ENCODE measurements at regions not wholly inside any gene's neighbourhood (a gene's known extent, or its start where the extent isn't known, plus 50 kb on each side); places are given as distances from the start of the nearest gene placed in this dataset.

GRCh38 chr3:148191966-148192365 lies 505.7 kb upstream of the AGTR1 start (continued):
- TF ChIP-seq, protein P1, sequence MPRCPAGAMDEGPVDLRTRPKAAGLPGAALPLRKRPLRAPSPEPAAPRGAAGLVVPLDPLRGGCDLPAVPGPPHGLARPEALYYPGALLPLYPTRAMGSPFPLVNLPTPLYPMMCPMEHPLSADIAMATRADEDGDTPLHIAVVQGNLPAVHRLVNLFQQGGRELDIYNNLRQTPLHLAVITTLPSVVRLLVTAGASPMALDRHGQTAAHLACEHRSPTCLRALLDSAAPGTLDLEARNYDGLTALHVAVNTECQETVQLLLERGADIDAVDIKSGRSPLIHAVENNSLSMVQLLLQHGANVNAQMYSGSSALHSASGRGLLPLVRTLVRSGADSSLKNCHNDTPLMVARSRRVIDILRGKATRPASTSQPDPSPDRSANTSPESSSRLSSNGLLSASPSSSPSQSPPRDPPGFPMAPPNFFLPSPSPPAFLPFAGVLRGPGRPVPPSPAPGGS (IDR thresholded peaks at IDR 0.05; ENCODE audit: borderline replicate concordance, insufficient read depth, low read depth, low read length, poor library complexity, severe bottlenecking), result no peak
- TF ChIP-seq SUZ12 (IDR thresholded peaks at IDR 0.05; ENCODE audit: unreplicated experiment) (no peak), PAX8 (IDR thresholded peaks at IDR 0.05) (no peak), E2F8 (IDR thresholded peaks at IDR 0.05; ENCODE audit: low read depth, partially characterized antibody) (no peak), IKZF1 (conservative IDR thresholded peaks at IDR 0.05) (no peak), NFYA (IDR thresholded peaks at IDR 0.05; ENCODE audit: borderline replicate concordance, low read depth, low read length) (no peak)

- no peaks in the 10 kb centered on the region for H3K36me3 ChIP-seq (ENCODE audit: control insufficient read depth in 2 of 2, insufficient read depth in 2 of 2, low read length in 1 of 2)
- FAIRE-seq (no peak), DNase-seq (ENCODE audit: low read depth, low spot score) (no peak), ATAC-seq (no peak)
- SMC1A ChIA-PET (ENCODE audit: uncharacterized antibody, unreplicated experiment), result no interaction called here
- no peak overlapping the region for H3K4me2 ChIP-seq (ENCODE audit: control insufficient read depth, insufficient read depth)
- H3K4me3 ChIP-seq, result no peak overlapping the region
- H2AFZ ChIP-seq (ENCODE audit: control insufficient read depth, low read depth, low read length), result no peak overlapping the region
- in situ Hi-C loops (cut with MboI) (no loop called here), intact Hi-C loops (cut with micrococcal nuclease; ENCODE audit: unreplicated experiment) (no loop called here)
- no peaks in the 10 kb centered on the region for H3K27me3 ChIP-seq (replicated peaks in 1 of 2; ENCODE audit: control insufficient read depth in 2 of 2, insufficient read depth in 2 of 2, low read length in 1 of 2)
- no peaks in the 10 kb centered on the region for H4K20me1 ChIP-seq (ENCODE audit: control insufficient read depth, insufficient read depth)
- POLR2A ChIA-PET, result no interaction called here
- no peaks in the 10 kb centered on the region for H3K9me3 ChIP-seq (replicated peaks; ENCODE audit: control insufficient read depth, insufficient read depth, low read length)
- CTCF ChIA-PET, result no interaction called here
- H3K79me2 ChIP-seq (ENCODE audit: control insufficient read depth, insufficient read depth, low read length), result no peaks in the 10 kb centered on the region
- no peak overlapping the region for H3K27ac ChIP-seq (ENCODE audit: control insufficient read depth, insufficient read depth)
- H3K4me1 ChIP-seq (ENCODE audit: control insufficient read depth, insufficient read depth, low read length), result no peaks in the 10 kb centered on the region
- WGBS (ENCODE audit: insufficient coverage, insufficient replicate concordance, low lambda C conversion rate, missing lambda C conversion rate), result 19% methylated on average over 3 of the region's 3 CpGs
- H3K9ac ChIP-seq (ENCODE audit: control insufficient read depth, insufficient read depth, low read length), result no peak overlapping the region
- RAD21 ChIA-PET (ENCODE audit: unreplicated experiment), result interaction anchor here (0.6 kb wide), 1 partner anchor 32 kb away, joined by 3 read pairs; no protein-coding TSS in a partner anchor
- no TSS peak for BruUV-seq (replicated peaks)
- no peak for TF ChIP-seq CEBPB (IDR thresholded peaks at IDR 0.05; ENCODE audit: borderline replicate concordance in 1 of 2, low read depth in 2 of 2, low read length in 2 of 2)
- TF ChIP-seq POLR2AphosphoS5 (IDR thresholded peaks at IDR 0.05; ENCODE audit: low read length), result no peak
- TF ChIP-seq ETV6 (conservative IDR thresholded peaks at IDR 0.05 in 1 of 2, IDR thresholded peaks at IDR 0.05 in 1 of 2; ENCODE audit: borderline replicate concordance in 1 of 2, low read depth in 1 of 2), result no peak
- no peak for TF ChIP-seq RAD21 (IDR thresholded peaks at IDR 0.05; ENCODE audit: insufficient read depth, low read depth, low read length)
- TF ChIP-seq E4F1 (IDR thresholded peaks at IDR 0.05; ENCODE audit: borderline replicate concordance, partially characterized antibody), result no peak
- no peak for TF ChIP-seq BHLHE40 (IDR thresholded peaks at IDR 0.05; ENCODE audit: borderline replicate concordance in 1 of 2, low read depth in 2 of 2, low read length in 1 of 2)
- TF ChIP-seq CTCF (IDR thresholded peaks at IDR 0.05 in 2 of 3, conservative IDR thresholded peaks at IDR 0.05 in 1 of 3; ENCODE audit: control insufficient read depth in 2 of 3, extremely low read depth in 1 of 3, insufficient read depth in 1 of 3, low read depth in 3 of 3, low read length in 3 of 3), result no peak
These were observed 500.6 kb upstream of the AGTR1 start for GRCh38 chr3:148197061-148197460.
